Activated CD8-positive, alpha-beta T cell treated with anti-CD3 and anti-CD28 coated beads for 36 hours (primary cell): ENCODE measurements at regions not wholly inside any gene's neighbourhood (a gene's known extent, or its start where the extent isn't known, plus 50 kb on each side); places are given as distances from the start of the nearest gene placed in this dataset.

ENCODE experiments used
- ATAC-seq: fragments of 200-7000 bp; cut with Tn5 transposase; one replicate; pipeline ENCODE4 v1.10.0; 2021; ENCODE audit warnings: mild to moderate bottlenecking, moderate library complexity
- CTCF ChIA-PET: fragments of 350-600 bp; sonication (Branson Sonifier 250); formaldehyde crosslinking; loops from one replicate; lab custom pipeline; 2021; ENCODE audit warnings: antibody characterized with exemption; lab: Charles Lee
- POLR2A ChIA-PET: fragments of 350-600 bp; sonication (Branson Sonifier 250); formaldehyde crosslinking; loops from one replicate; lab custom pipeline; 2021; ENCODE audit warnings: antibody characterized with exemption; lab: Charles Lee
- DNase-seq: peaks from one replicate; pipeline ENCODE4 v3.0.0-alpha.2; 2020
- H3K27ac Mint-ChIP-seq: one replicate; pipeline ENCODE4 v1.8.0; 2021; ENCODE audit warnings: mild to moderate bottlenecking, mixed read lengths
- H3K27me3 Mint-ChIP-seq: one replicate; pipeline ENCODE4 v1.8.0; 2021; ENCODE audit warnings: mixed read lengths
- H3K36me3 Mint-ChIP-seq: one replicate; pipeline ENCODE4 v1.8.0; 2021; ENCODE audit warnings: low read depth, mixed read lengths
- H3K4me1 Mint-ChIP-seq: one replicate; pipeline ENCODE4 v1.8.0; 2021; ENCODE audit warnings: low read depth, mixed read lengths
- H3K4me3 Mint-ChIP-seq: one replicate; pipeline ENCODE4 v1.8.0; 2021; ENCODE audit warnings: mild to moderate bottlenecking, moderate library complexity, mixed read lengths
- H3K9me3 Mint-ChIP-seq: one replicate; pipeline ENCODE4 v1.8.0; 2021; ENCODE audit warnings: mixed read lengths
- CTCF ChIP-seq: fragments of 200-600 bp; IDR thresholded peaks from one replicate; pipeline ENCODE4 v1.8.0; 2022; ENCODE audit warnings: antibody characterized with exemption, mild to moderate bottlenecking
- intact Hi-C: fragments of 100-400 bp; cut with micrococcal nuclease; formaldehyde crosslinking; loops from one replicate; pipeline ENCODE4 v1.10.0; 2022

GRCh38 chr3:132927896-132928295 lies 110.3 kb upstream of the TMEM108 start:
- H3K9me3 Mint-ChIP-seq: no peaks in the 10 kb centered on the region
- H3K27ac Mint-ChIP-seq: no peak overlapping the region
- no peaks in the 10 kb centered on the region for H3K4me1 Mint-ChIP-seq
- DNase-seq: no peak
- TF ChIP-seq CTCF: no peak
- no peaks in the 10 kb centered on the region for H3K36me3 Mint-ChIP-seq
- CTCF ChIA-PET: no interaction called here
- ATAC-seq: no peak
- POLR2A ChIA-PET: interaction anchor here (0.7 kb wide), 1 partner anchor 426 kb away, joined by 3 read pairs; no protein-coding TSS in a partner anchor
- intact Hi-C loops: no loop called here
- no peak overlapping the region for H3K4me3 Mint-ChIP-seq
- peaks cover 5% of the 10 kb centered on the region for H3K27me3 Mint-ChIP-seq

GRCh38 chr3:132926098-132926497 lies 112.1 kb upstream of the TMEM108 start:
- H3K27ac Mint-ChIP-seq: no peak overlapping the region
- intact Hi-C loops: no loop called here
- TF ChIP-seq CTCF: no peak
- peaks cover 5% of the 10 kb centered on the region for H3K27me3 Mint-ChIP-seq
- no peak for ATAC-seq
- no peaks in the 10 kb centered on the region for H3K4me1 Mint-ChIP-seq
- no peaks in the 10 kb centered on the region for H3K36me3 Mint-ChIP-seq
- no peaks in the 10 kb centered on the region for H3K9me3 Mint-ChIP-seq
- POLR2A ChIA-PET: no interaction called here
- CTCF ChIA-PET: no interaction called here
- DNase-seq: no peak
- no peak overlapping the region for H3K4me3 Mint-ChIP-seq

GRCh38 chr3:132925256-132925930 lies 112.8 kb upstream of the TMEM108 start:
- peaks cover 5% of the 10 kb centered on the region for H3K27me3 Mint-ChIP-seq
- ChIA-PET POLR2A (no interaction called here), CTCF (no interaction called here)
- no peak overlapping the region for H3K27ac Mint-ChIP-seq
- no peak for ATAC-seq
- H3K36me3 Mint-ChIP-seq: no peaks in the 10 kb centered on the region
- no peaks in the 10 kb centered on the region for H3K9me3 Mint-ChIP-seq
- DNase-seq: no peak
- no peaks in the 10 kb centered on the region for H3K4me1 Mint-ChIP-seq
- intact Hi-C loops: no loop called here
- H3K4me3 Mint-ChIP-seq: no peak overlapping the region
- no peak for TF ChIP-seq CTCF

GRCh38 chr3:132916096-132916495 lies 122.1 kb upstream of the TMEM108 start:
- no peak overlapping the region for H3K27ac Mint-ChIP-seq
- H3K4me1 Mint-ChIP-seq: no peaks in the 10 kb centered on the region
- TF ChIP-seq CTCF: no peak
- ATAC-seq: no peak
- peaks cover 6% of the 10 kb centered on the region for H3K9me3 Mint-ChIP-seq
- intact Hi-C loops: no loop called here
- ChIA-PET POLR2A (no interaction called here), CTCF (no interaction called here)
- peaks cover 3% of the 10 kb centered on the region for H3K27me3 Mint-ChIP-seq
- no peaks in the 10 kb centered on the region for H3K36me3 Mint-ChIP-seq
- no peak overlapping the region for H3K4me3 Mint-ChIP-seq
- no peak for DNase-seq

GRCh38 chr3:132912416-132912753 lies 125.8 kb upstream of the TMEM108 start:
- CTCF ChIA-PET: no interaction called here
- DNase-seq (no peak), ATAC-seq (no peak)
- Mint-ChIP-seq H3K27me3 (peaks cover 3% of the 10 kb centered on the region), H3K4me1 (no peaks in the 10 kb centered on the region), H3K27ac (no peak overlapping the region), H3K4me3 (no peak overlapping the region), H3K36me3 (no peaks in the 10 kb centered on the region), H3K9me3 (peaks cover 6% of the 10 kb centered on the region)
- POLR2A ChIA-PET: no interaction called here
- TF ChIP-seq CTCF: no peak
- intact Hi-C loops: no loop called here
